Small intestine (tissue), 7 donors: ENCODE measurements at regions not wholly inside any gene's neighbourhood (a gene's known extent, or its start where the extent isn't known, plus 50 kb on each side); places are given as distances from the start of the nearest gene placed in this dataset.

Experiments
- DNase-seq, 2 donors: peaks; one replicate each; pipeline versions ENCODE4 v3.0.0 to v3.0.0-alpha.2; 2013
- FAIRE-seq: peaks from 2 replicates; lab custom pipeline; 2012; peaks lifted over from hg19 to GRCh38; lab: Jason Lieb, UNC
- H3K27ac ChIP-seq, 3 donors: one replicate each; pipeline ENCODE4 v1.5.1; 2013; ENCODE audit warnings: low read length in 2 of 3, mild to moderate bottlenecking in 2 of 3, control low read depth in 1 of 3, inconsistent platforms in 1 of 3, low read depth in 1 of 3, moderate library complexity in 1 of 3
- H3K27me3 ChIP-seq, 3 donors: one replicate each; pipeline ENCODE4 v1.6.1; 2013; ENCODE audit warnings: low read length in 3 of 3, inconsistent platforms in 1 of 3; ENCODE audit not compliant: control insufficient read depth in 3 of 3, insufficient read depth in 3 of 3
- H3K36me3 ChIP-seq, 3 donors: one replicate each; pipeline ENCODE4 v1.6.1; 2013; ENCODE audit warnings: low read length in 3 of 3, inconsistent platforms in 1 of 3, low read depth in 1 of 3, mild to moderate bottlenecking in 1 of 3, moderate library complexity in 1 of 3; ENCODE audit not compliant: control insufficient read depth in 3 of 3, insufficient read depth in 2 of 3
- H3K4me1 ChIP-seq, 3 donors: one replicate each; pipeline ENCODE4 v1.6.1; 2013; ENCODE audit warnings: low read length in 2 of 3, inconsistent platforms in 1 of 3, low read depth in 1 of 3, mild to moderate bottlenecking in 1 of 3, moderate library complexity in 1 of 3; ENCODE audit not compliant: control insufficient read depth in 3 of 3, insufficient read depth in 2 of 3
- H3K4me3 ChIP-seq, 3 donors: one replicate each; pipeline ENCODE4 v1.5.1; 2013; ENCODE audit warnings: low read length in 3 of 3, control low read depth in 1 of 3, inconsistent platforms in 1 of 3, low read depth in 1 of 3, mild to moderate bottlenecking in 1 of 3, moderate library complexity in 1 of 3
- H3K9me3 ChIP-seq, 2 donors: one replicate each; pipeline ENCODE4 v1.6.1; 2013; ENCODE audit warnings: low read depth in 1 of 2, low read length in 1 of 2; ENCODE audit not compliant: control insufficient read depth in 2 of 2, insufficient read depth in 1 of 2
- whole genome bisulfite sequencing, 3 donors: extraction: QIAGEN DNeasy Blood & Tissue Kit; methylation state at CpG; one replicate each; pipeline ENCODE4 v1.1.7; 2013; 5-methylcytosine and 5-hydroxymethylcytosine counted together
- donor health status: healthy with polysubstance abuse.
- donor health status: control.
- donor health status: control.
- donor health status: Bipolar disorder and iron deficiency.
- donor health status: healthy.

DNA sequence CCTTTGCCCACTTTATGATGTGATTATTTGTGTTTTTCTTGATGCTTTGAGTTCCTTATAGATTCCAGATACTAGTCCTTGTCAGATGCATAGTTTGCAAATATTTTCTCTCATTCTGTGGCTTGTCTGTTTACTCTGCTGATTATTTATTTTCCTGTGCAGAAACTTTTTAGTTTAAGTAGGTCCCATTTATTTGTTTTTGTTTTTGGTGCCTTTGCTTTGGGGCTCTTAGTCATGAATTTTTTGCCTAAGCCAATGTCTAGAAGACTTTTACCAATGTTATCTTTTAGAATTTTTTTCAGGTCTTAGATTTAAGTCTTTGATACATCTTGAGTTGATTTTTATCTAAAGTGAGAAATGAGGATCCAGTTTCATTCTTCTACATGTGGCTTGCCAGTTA lies 667.3 kb downstream of the SLC16A7 start:
- no peak overlapping the region for H3K27ac ChIP-seq
- no peaks in the 10 kb centered on the region for H3K4me1 ChIP-seq
- no peaks in the 10 kb centered on the region for H3K9me3 ChIP-seq
- H3K36me3 ChIP-seq: no peaks in the 10 kb centered on the region
- DNase-seq: no peak
- no peak overlapping the region for H3K4me3 ChIP-seq
- no peaks in the 10 kb centered on the region for H3K27me3 ChIP-seq
- no peak for FAIRE-seq

DNA sequence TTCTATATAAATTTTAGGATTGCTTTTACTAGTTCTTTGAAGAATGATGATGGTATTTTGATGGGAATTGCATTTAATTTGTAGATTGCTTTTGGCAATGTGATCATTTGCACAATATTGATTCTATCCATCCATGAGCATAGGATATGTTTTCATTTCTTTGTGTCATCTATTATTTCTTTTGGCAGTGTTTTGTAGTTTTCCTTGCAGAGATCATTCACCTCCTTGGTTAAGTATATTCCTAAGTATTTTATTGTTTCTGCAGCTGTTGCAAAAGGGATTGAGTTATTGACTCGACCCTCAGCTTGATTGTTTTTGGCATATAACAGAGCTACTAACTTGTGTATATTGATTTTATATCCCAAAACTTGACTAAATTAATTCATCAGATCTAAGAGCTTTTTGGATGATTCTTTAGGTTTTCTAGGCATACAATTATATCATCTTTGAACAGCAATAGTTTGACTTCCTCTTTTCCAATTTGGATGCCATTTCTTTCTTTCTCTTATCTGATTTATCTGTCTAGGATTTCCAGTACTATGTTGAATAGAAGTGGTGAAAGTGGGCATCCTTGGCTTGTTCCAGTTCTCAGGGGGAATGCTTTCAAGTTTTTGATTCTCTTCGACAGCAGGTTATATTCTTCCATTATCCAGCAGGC lies 668.1 kb downstream of the SLC16A7 start:
- DNase-seq: no peak
- no peak overlapping the region for H3K4me3 ChIP-seq
- no peaks in the 10 kb centered on the region for H3K9me3 ChIP-seq
- WGBS, 3 donors: 60 to 74% (median 70%) methylated on average over 2 of the region's 2 CpGs
- H3K27me3 ChIP-seq: no peaks in the 10 kb centered on the region
- FAIRE-seq: no peak
- no peak overlapping the region for H3K27ac ChIP-seq
- no peaks in the 10 kb centered on the region for H3K36me3 ChIP-seq
- no peaks in the 10 kb centered on the region for H3K4me1 ChIP-seq

DNA sequence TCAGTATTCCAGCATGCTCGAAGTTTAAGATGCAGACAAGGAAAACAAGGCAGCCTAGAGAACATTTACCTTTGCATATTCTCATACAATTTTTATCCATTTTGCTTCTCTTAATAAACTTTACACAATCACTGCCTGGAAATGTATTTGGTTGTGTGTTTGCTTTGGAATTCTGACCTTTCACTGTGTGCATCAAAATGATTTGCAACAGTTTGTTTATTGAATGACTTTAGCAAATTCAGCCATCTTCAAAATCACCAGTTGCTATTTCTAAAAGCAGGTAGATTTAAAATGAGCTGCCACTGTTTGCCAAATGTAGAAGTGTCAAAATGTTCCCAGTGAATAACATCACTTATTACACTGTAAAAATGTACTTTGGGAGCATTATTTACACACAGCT lies 669.9 kb downstream of the SLC16A7 start:
- peaks cover 0 to 1% of the 10 kb centered on the region in 2 donors for H3K9me3 ChIP-seq
- FAIRE-seq (no peak), DNase-seq (no peak)
- no peak overlapping the region for H3K27ac ChIP-seq
- no peaks in the 10 kb centered on the region for H3K4me1 ChIP-seq
- no peak overlapping the region for H3K4me3 ChIP-seq
- no peaks in the 10 kb centered on the region for H3K36me3 ChIP-seq
- WGBS, 3 donors: 63 to 71% (median 63%) methylated on average over 1 of the region's 1 CpG
- no peaks in the 10 kb centered on the region for H3K27me3 ChIP-seq

DNA sequence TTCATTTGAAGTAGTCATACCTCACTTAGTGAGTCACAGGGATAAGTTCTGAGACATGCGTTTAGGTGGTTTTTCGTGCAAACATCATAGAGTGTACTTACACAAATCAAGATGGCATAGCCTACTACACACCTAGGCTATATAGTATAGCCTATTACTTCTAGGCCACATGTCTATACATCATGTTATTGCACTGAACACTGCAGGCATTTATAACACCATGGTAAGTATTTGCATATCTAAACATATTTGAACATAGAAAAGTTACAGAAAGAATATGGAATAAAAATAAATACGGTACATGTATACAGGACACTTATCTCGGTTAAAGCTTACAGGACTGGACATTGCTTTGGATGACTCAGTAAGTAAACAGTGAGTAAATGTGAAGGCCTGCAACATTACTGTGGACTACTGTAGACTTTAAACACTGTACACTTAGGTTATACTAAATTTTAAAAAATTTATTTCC lies 670.6 kb downstream of the SLC16A7 start:
- peak; percentile 1 to 50 for DNase-seq
- FAIRE-seq: no peak

DNA sequence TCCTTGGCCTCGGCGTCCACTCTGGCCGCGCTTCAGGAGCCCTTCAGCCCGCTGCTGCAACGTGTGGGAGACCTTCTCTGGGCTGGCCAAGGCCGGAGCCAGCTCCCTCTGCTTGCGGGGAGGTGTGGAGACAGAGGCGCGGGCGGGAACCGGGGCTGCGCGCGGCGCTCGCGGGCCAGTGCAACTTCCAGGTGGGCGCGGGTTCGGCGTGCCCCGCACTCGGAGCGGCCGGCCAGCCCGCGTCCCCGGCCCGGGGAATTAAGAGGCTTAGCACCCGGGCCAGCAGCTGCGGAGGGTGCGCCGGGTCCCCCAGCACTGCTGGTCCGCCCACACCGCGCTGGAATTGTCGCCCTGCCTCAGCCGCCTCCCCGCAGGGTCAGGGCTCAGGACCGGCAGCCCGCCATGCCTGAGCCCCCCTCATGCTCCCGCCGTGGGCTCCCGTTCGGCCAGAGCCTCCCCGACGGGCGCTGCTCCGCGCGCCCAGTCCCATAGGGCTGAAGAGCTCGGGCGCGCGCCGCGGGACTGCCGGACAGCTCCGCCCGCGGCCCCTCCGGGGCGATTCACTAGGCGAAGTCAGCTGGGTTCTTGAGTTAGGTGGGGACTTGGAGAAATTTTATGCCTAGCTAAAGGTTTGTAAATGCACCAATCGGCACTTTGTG lies 673.9 kb downstream of the SLC16A7 start:
- no peak for FAIRE-seq
- H3K27me3 ChIP-seq: no peaks in the 10 kb centered on the region
- H3K36me3 ChIP-seq: no peaks in the 10 kb centered on the region
- 94 to 96% (median 96%) methylated on average over 52 to 66 of the region's 66 CpGs for WGBS, 3 donors
- DNase-seq: no peak
- H3K4me1 ChIP-seq: no peaks in the 10 kb centered on the region
- H3K27ac ChIP-seq: no peak overlapping the region
- peaks cover 0 to 1% of the 10 kb centered on the region in 2 donors for H3K9me3 ChIP-seq
- H3K4me3 ChIP-seq: no peak overlapping the region

More for the DNA sequence above, 670.6 kb downstream of the SLC16A7 start:
- H3K9me3 ChIP-seq: peaks cover 0 to 1% of the 10 kb centered on the region in 2 donors
- H3K27me3 ChIP-seq: no peaks in the 10 kb centered on the region
- no peaks in the 10 kb centered on the region for H3K36me3 ChIP-seq
- no peaks in the 10 kb centered on the region for H3K4me1 ChIP-seq
- WGBS, 3 donors: 41 to 64% (median 60%) methylated on average over 4 of the region's 4 CpGs
- H3K4me3 ChIP-seq: no peak overlapping the region
- no peak overlapping the region for H3K27ac ChIP-seq

DNA sequence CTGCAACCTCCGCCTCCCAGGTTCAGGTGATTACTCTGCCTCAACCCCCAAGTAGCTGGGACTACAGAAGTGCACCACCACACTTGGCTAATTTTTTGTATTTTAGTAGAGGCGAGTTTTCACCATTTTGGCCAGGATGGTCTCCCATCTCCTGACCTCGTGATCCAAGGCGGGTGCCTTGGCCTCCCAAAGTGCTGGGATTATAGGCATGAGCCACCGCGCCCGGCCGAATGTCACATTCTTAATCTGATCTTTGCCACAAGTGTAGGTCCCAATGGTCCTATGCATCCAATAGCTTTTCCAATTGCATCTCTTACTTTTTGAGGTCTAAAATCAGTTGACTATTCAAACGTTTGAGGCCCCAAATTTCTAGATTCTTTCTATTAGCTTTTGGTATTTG lies 676.0 kb downstream of the SLC16A7 start:
- FAIRE-seq: no peak

DNA sequence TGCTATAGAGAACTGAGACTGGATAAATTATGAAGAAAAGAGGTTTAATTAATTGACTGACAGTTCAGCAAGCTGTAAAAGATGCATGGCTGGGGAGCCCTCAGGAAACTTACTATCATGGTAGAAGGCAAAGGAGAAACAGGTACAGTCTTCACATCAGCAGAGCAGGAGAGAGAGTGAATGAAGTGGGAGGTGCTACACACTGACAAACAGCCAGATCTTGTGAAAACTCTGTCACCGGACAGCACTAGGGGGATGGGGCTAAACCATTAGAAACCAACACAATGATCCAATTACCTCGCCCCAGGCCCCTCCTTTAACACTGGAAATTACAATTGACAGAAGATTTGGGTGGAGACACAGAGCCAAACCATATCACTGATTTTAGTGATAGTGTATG lies 682.4 kb downstream of the SLC16A7 start:
- Histone ChIP-seq H3K4me3 (no peak overlapping the region), H3K36me3 (no peaks in the 10 kb centered on the region), H3K27ac (no peak overlapping the region), H3K27me3 (no peaks in the 10 kb centered on the region), H3K4me1 (no peaks in the 10 kb centered on the region), H3K9me3 (peaks cover 1 to 14% of the 10 kb centered on the region in 2 donors)
- WGBS, 3 donors: 29 to 41% (median 39%) methylated on average over 2 of the region's 2 CpGs
- no peak for FAIRE-seq
- DNase-seq: no peak

More for the DNA sequence above, 676.0 kb downstream of the SLC16A7 start:
- DNase-seq: no peak
- 80 to 86% (median 84%) methylated on average over 9 of the region's 9 CpGs for WGBS, 3 donors
- no peaks in the 10 kb centered on the region for H3K4me1 ChIP-seq
- H3K36me3 ChIP-seq: no peaks in the 10 kb centered on the region
- no peaks in the 10 kb centered on the region for H3K27me3 ChIP-seq
- H3K4me3 ChIP-seq: no peak overlapping the region
- no peak overlapping the region for H3K27ac ChIP-seq
- H3K9me3 ChIP-seq: peaks cover 0 to 1% of the 10 kb centered on the region in 2 donors

DNA sequence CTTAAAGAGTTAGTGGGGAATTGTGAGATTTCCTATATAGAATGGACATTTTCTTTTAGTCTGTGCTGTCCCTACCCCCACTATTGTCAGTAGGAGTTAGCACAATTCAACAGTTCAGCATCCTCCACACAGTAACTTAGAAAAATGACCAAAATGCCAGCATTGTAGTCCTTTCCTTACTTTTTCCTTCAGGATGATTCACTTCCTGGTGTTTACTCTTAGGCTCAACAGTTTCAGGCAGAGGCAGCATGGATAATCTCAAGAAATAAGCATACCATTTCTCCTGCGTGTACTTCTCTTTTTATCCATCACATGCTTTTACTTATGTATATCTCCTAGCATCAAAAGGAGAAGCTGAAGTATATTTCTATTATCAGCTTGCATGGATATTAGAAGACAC lies 683.4 kb downstream of the SLC16A7 start:
- no peak for FAIRE-seq

More for the DNA sequence above, 683.4 kb downstream of the SLC16A7 start:
- Histone ChIP-seq H3K36me3 (no peaks in the 10 kb centered on the region), H3K9me3 (peaks cover 1 to 14% of the 10 kb centered on the region in 2 donors), H3K27ac (no peak overlapping the region), H3K27me3 (no peaks in the 10 kb centered on the region), H3K4me3 (no peak overlapping the region), H3K4me1 (no peaks in the 10 kb centered on the region)
- no peak for DNase-seq
- WGBS, 3 donors: 64 to 78% (median 71%) methylated on average over 1 of the region's 1 CpG
